Central memory CD8-positive, alpha-beta T cell (primary cell): ENCODE measurements at regions not wholly inside any gene's neighbourhood (a gene's known extent, or its start where the extent isn't known, plus 50 kb on each side); places are given as distances from the start of the nearest gene placed in this dataset.

Experiments
- ATAC-seq: fragments of 150-1000 bp; cut with Tn5 transposase; replicated peaks from 2 replicates; pipeline ENCODE4 v1.10.0; 2022; ENCODE audit warnings: mild to moderate bottlenecking, moderate FRiP score, moderate number of reproducible peaks; ENCODE audit not compliant: poor library complexity, severe bottlenecking; ENCODE audit errors: extremely low read depth
- DNase-seq, 2 donors: peaks; one replicate each; pipeline ENCODE4 v3.0.0; 2021; ENCODE audit warnings: low spot score in 2 of 2
- H3K27ac Mint-ChIP-seq: one replicate; pipeline ENCODE4 v1.8.0; 2022; ENCODE audit warnings: low read depth, mild to moderate bottlenecking, moderate library complexity, mixed read lengths
- H3K27me3 Mint-ChIP-seq: one replicate; pipeline ENCODE4 v1.8.0; 2022; ENCODE audit warnings: mixed read lengths
- H3K36me3 Mint-ChIP-seq: one replicate; pipeline ENCODE4 v1.8.0; 2022; ENCODE audit warnings: mild to moderate bottlenecking, moderate library complexity, mixed read lengths; ENCODE audit not compliant: insufficient read depth
- H3K4me1 Mint-ChIP-seq: one replicate; pipeline ENCODE4 v1.8.0; 2022; ENCODE audit warnings: mixed read lengths
- H3K4me3 Mint-ChIP-seq: one replicate; pipeline ENCODE4 v1.8.0; 2022; ENCODE audit warnings: mild to moderate bottlenecking, moderate library complexity, mixed read lengths
- H3K9me3 Mint-ChIP-seq: one replicate; pipeline ENCODE4 v1.8.0; 2022; ENCODE audit warnings: mixed read lengths

- no peaks in the 10 kb centered on the region for H3K4me1 Mint-ChIP-seq
- H3K27ac Mint-ChIP-seq: no peak overlapping the region
- no peak overlapping the region for H3K4me3 Mint-ChIP-seq
- no peak for DNase-seq
- ATAC-seq: no peak
- H3K9me3 Mint-ChIP-seq: no peaks in the 10 kb centered on the region
- H3K27me3 Mint-ChIP-seq: peaks cover 6% of the 10 kb centered on the region
- no peaks in the 10 kb centered on the region for H3K36me3 Mint-ChIP-seq
These were observed 62.7 kb upstream of the DNAJC19 start for GRCh38 chr3:181052256-181052655.

DNA sequence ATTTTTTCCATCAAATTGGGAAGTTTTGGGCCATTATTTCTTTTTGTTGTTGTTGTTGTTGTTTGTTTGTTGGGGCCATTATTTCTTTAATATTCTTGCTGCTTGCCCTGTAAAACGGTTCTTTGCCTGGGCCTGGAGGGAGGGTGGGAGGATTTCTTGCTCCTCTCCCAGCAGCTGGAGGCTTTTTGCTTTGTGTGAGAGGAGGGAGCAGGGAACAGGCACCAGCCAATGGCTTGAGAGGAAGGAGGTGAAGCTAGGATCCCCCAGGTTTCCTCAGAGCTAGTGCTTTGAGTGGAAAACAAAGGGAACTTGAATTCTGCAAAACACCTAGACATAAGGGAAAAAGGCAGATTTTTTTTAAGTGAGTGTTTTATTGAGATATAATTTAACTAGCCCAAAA is 61.2 kb upstream of the DNAJC19 start:
- H3K9me3 Mint-ChIP-seq: peaks cover under 1% of the 10 kb centered on the region
- H3K27ac Mint-ChIP-seq: no peak overlapping the region

DNA sequence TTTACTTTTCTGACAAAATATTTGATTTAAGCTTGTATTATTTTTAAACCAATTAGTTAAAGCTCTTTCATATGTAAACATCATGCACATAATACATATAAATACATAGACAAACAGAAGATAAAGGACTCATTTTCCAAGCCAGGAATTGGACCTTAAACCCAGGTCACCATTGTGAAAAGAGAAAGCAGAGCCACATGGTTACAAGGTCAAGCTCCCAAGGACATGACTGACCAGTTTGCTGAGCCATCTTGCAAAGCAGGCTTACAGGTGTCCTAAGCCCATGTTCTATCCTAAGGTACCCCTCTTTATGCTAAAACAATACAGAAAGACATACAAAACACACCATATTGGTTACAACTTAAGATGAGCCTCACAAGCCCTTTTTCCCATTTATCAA is 50.5 kb upstream of the DNAJC19 start:
- DNase-seq: no peak
- Mint-ChIP-seq H3K4me3 (no peak overlapping the region), H3K9me3 (peaks cover 12% of the 10 kb centered on the region), H3K27ac (no peak overlapping the region), H3K27me3 (peaks cover 19% of the 10 kb centered on the region), H3K36me3 (no peaks in the 10 kb centered on the region), H3K4me1 (no peaks in the 10 kb centered on the region)
- no peak for ATAC-seq

More for the DNA sequence above, 61.2 kb upstream of the DNAJC19 start:
- H3K27me3 Mint-ChIP-seq: peaks cover 12% of the 10 kb centered on the region
- H3K4me1 Mint-ChIP-seq: no peaks in the 10 kb centered on the region
- H3K4me3 Mint-ChIP-seq: no peak overlapping the region
- no peaks in the 10 kb centered on the region for H3K36me3 Mint-ChIP-seq
- DNase-seq (no peak), ATAC-seq (no peak)
